ENCODE measurements at regions not wholly inside any gene's neighbourhood (a gene's known extent, or its start where the extent isn't known, plus 50 kb on each side); places are given as distances from the start of the nearest gene placed in this dataset.

- no peak for DNase-seq
- H3K4me3 ChIP-seq (ENCODE audit: low read depth, low read length) = no peak overlapping the region
- H3K27me3 ChIP-seq (ENCODE audit: insufficient read depth, low read depth, severe bottlenecking) = no peaks in the 10 kb centered on the region
- H3K27ac ChIP-seq = no peak overlapping the region
- no peaks in the 10 kb centered on the region for H3K36me3 ChIP-seq
- H3K9me3 ChIP-seq (ENCODE audit: severe bottlenecking) = peaks cover 6% of the 10 kb centered on the region
- TF ChIP-seq CTCF (IDR thresholded peaks at IDR 0.05; ENCODE audit: low read depth, low read length) = no peak
Observed at GRCh38 chr18:8943900-8944870, 158.3 kb upstream of the NDUFV2 start.

- Histone ChIP-seq H3K36me3 (no peaks in the 10 kb centered on the region), H3K9me3 (ENCODE audit: severe bottlenecking) (peaks cover 6% of the 10 kb centered on the region), H3K27me3 (ENCODE audit: insufficient read depth, low read depth, severe bottlenecking) (no peaks in the 10 kb centered on the region), H3K4me3 (ENCODE audit: low read depth, low read length) (no peak overlapping the region), H3K27ac (no peak overlapping the region)
- TF ChIP-seq CTCF (IDR thresholded peaks at IDR 0.05; ENCODE audit: low read depth, low read length) = no peak
- no peak for DNase-seq
Observed at GRCh38 chr18:8944871-8945245, 157.6 kb upstream of the NDUFV2 start.

GRCh38 chr18:8945514-8945913 lies 157.0 kb upstream of the NDUFV2 start:
- no peak for DNase-seq
- Histone ChIP-seq H3K9me3 (ENCODE audit: severe bottlenecking) (peaks cover 6% of the 10 kb centered on the region), H3K4me3 (ENCODE audit: low read depth, low read length) (no peak overlapping the region), H3K27me3 (ENCODE audit: insufficient read depth, low read depth, severe bottlenecking) (no peaks in the 10 kb centered on the region), H3K27ac (no peak overlapping the region), H3K36me3 (no peaks in the 10 kb centered on the region)
- no peak for TF ChIP-seq CTCF (IDR thresholded peaks at IDR 0.05; ENCODE audit: low read depth, low read length)

GRCh38 chr18:8946066-8946838 lies 156.2 kb upstream of the NDUFV2 start:
- no peaks in the 10 kb centered on the region for H3K27me3 ChIP-seq (ENCODE audit: insufficient read depth, low read depth, severe bottlenecking)
- no peak for TF ChIP-seq CTCF (IDR thresholded peaks at IDR 0.05; ENCODE audit: low read depth, low read length)
- no peaks in the 10 kb centered on the region for H3K36me3 ChIP-seq
- peaks cover 6% of the 10 kb centered on the region for H3K9me3 ChIP-seq (ENCODE audit: severe bottlenecking)
- H3K27ac ChIP-seq = no peak overlapping the region
- DNase-seq = no peak
- H3K4me3 ChIP-seq (ENCODE audit: low read depth, low read length) = no peak overlapping the region

GRCh38 chr18:8947566-8947965 lies 154.9 kb upstream of the NDUFV2 start:
- DNase-seq = no peak
- peaks cover 6% of the 10 kb centered on the region for H3K9me3 ChIP-seq (ENCODE audit: severe bottlenecking)
- TF ChIP-seq CTCF (IDR thresholded peaks at IDR 0.05; ENCODE audit: low read depth, low read length) = no peak
- H3K36me3 ChIP-seq = no peaks in the 10 kb centered on the region
- no peak overlapping the region for H3K4me3 ChIP-seq (ENCODE audit: low read depth, low read length)
- no peak overlapping the region for H3K27ac ChIP-seq
- no peaks in the 10 kb centered on the region for H3K27me3 ChIP-seq (ENCODE audit: insufficient read depth, low read depth, severe bottlenecking)
